Inferior parietal cortex (tissue), 1 donor: ENCODE measurements at regions not wholly inside any gene's neighbourhood (a gene's known extent, or its start where the extent isn't known, plus 50 kb on each side); places are given as distances from the start of the nearest gene placed in this dataset.

Source experiments
- DNase-seq: peaks from one replicate; pipeline ENCODE4 v3.0.0-alpha.2; 2016; ENCODE audit errors: extremely low spot score

DNA sequence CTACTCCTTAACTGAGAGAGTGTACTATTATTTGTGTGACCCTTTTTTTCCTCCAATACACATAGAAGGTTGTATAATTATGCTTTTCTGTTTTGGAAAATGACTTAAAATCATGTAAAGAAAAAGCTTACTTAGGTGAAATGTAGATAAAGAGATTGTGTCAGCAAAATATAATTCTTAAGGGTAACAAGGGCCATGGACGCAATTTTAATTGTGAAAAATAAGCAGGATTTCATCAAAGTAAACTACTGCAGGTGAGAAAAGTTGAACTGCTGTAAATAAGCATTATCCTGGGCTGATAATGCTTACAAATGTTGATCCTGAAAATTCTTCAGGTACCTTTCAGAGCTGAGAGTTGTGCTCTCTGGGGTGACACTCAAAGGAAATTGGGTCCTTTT lies 141.5 kb downstream of the RPIA start:
- no peak for DNase-seq

DNA sequence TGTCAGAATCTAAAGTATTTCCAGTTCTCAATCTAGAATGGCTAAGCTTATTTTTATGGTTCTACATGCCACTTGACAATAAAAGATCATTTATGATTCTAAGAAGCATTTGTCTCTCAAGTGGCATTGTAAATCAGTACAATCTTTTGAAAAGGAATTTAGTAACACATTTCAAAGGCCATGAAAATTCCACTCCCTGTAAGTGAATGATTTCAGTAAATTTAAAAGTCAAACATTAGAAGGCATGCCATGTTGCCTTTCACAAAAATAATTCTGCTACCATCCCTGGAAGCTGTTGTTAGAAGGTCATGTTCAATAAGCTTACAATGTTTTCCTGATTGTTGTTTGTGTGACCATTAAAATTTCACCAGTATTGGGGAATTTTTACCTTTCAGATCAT lies 142.9 kb downstream of the RPIA start:
- DNase-seq, result no peak

DNA sequence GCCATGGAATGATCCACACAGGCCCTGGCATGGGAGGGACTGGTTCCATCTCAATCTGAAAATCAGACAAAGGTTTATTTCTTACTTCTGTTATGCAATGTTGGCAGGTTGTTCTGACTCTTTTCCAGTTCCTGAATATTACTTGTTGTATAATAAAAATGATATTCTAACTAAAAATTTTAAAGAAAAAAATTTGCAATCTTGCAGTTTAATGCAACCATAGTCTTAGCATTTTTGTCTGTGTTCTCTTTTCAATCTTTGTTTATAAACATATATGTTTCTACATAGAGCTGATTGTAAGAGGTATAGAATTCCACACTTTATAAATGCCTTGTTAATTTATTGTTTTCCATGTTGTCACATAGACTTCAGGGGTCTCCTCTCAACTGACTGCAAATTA lies 143.4 kb downstream of the RPIA start:
- no peak for DNase-seq

DNA sequence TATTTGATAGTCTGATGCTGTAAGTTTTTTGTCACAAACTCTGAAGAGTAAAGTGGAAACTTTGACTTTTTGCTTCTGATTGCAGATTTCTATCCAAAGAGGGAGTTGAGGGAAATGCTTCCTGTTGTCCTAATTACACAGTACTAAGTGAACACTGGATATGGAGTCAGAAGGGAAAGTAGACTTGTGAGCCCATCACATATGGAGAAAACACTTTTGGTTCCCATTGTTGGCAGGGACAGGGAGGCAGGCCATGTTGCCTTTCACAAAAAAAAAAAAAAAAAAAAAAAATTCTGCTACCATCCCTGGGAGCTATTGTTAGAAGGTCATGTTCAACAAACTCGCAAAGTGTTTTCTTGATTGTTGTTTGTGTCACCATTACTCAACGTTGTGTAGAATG lies 144.3 kb downstream of the RPIA start:
- DNase-seq, result no peak

DNA sequence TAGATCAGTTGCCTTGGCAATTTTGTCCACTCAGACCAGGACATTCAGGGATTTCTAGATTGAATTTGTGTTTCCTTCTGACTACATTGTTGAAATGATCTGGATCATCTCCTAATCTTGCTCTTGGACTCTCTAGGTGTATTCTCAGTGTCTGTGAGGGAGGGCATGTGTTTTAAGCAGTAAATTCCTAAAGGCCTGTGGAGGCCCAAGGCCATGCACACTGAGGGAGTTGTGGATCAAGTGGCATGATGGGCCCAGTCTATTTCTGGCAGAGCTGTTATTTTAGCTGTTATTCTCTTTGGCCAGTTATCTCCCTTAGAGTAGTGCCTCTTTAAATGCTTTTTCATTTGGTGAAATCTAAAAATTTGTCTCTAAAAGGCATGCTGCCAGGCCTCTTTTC lies 144.9 kb downstream of the RPIA start:
- no peak for DNase-seq

DNA sequence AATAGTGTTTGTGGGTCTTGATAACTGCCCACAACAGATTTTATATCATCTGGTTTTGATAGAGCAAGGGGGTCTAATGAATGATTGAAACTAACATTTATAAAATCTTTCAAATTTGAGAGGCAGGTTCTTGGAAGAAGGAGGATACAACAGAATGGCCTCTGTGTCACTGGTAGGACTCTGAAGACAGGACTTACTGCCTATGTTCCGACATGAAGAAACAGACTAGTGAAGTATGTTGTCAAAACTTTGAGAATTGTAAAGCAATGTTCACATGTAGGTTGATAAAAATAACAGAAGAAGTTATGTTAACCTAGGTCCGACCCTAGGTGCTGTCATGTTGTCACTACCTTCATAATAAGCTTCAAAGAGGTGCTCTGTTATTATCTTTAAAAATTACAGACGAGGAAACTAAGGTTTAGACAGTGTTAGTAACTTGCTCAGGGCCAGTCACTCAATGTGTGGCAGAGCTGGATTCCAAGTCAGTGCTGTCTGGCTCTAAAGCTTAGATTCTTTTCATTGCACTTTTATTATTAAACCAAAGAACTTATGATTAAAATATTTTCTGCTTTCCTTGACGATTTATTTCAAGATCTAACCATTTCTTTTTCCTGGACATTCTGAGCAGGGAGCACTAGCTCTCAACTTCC lies 146.2 kb downstream of the RPIA start:
- no peak for DNase-seq

DNA sequence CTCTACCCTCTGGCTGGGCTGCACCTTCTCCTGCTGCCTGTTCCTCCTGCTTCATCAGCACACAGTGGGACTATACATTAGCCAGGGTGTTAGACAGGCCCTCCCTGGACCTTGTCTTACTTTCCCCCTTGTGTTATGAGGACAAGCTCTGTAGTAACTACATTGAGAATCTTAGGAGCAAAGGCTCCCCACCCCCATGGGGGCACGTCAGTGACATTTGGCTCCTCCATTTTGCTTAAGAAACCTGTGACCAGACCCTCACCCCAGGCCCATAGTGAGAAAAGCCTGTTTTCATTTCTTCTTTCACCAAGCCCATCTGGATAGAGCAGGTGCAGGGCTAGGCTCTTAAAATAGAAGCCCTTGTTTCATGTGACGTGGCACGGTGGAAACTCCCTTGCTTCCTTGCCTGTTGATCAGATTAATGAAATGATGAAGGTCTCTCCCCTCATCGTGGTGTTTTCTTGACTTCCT lies 146.7 kb downstream of the RPIA start:
- DNase-seq, result no peak

DNA sequence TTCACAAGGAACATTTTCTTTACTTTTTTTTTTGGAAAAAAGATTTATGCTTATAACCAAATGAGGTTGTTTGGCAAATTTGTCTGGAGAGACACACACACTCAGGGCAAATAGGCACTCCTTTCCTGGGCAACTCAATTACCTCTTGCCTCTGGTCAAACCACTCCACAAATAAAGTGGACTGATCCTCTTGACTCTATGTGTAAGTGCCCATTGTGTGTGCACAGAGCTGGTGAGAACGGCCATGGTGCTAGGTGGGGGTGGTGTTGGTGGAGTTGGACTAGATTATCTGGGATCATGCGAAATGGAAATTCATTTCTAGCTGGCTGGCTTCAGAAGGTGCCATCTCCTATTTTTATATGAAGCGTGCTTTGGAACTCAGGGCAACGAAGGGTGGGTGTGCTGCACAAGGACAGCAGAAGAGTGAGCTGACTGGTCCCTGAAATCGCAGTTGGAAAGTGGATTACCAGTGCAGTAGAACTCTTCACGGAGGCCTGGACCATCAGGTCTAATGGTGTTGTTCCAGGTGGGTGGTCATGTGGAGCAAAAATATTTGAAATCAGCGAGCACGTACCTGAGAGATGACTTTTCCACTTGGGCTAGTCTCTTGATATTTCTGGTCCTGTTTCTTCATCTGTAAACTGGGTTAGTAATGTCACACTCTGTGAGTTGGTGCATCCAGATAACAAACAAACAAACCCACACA lies 149.9 kb downstream of the RPIA start:
- no peak for DNase-seq

DNA sequence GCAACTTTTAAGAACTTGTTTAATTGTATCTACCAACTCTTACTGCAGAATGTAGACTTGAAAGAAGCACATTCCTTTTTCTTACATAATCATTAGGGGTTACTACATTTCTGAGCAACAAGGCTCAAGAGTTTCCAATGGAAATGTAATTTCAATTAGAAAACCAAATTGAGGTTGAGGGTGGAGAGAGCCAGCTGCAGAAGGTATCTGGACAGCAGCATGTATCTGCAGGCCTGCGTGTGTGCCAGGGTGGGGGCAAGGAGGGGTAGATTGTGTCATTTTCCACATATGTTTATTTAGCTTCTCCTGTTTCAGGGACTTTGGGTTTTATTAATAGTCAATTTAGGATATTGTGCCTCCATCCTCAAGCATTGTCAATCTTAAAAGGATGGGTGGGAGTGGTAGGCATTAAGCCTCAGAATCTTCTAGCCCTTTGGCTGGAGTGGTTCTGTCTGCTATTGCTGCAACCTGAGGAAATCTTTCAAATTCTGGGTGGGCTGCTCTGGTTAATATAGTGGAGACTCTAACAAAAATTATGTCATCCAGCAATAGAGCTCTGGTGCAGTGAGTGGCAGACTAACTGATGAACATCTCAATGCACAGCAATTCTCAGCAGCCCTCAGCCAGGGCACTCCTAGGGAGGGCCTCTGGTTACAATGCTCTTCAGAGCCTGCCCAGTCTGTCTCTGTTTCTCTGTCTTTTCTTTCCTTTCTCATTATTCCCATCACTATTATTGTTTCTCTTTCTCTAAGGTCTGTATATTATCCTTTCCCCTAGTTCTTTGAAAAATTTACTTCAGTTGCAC lies 151.4 kb downstream of the RPIA start:
- DNase-seq, result no peak

DNA sequence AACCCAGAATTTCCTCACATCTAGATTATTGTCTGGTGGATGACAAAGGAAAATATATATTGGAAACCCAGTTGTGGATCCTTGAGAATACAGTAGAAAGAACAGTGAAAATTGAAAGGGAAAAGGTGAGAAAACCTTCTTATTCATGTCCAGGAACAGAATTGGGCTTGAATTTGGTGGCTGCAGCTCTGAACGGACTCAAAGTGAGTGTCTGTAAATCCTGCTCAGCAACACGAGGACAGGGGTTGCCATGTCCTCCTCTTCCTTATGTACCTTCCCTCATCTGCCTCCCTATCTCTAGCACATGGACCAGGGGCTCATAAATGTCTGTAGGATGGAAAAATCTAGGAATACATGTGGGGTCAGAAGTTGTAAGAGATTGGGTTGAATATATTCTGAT lies 152.2 kb downstream of the RPIA start:
- no peak for DNase-seq

DNA sequence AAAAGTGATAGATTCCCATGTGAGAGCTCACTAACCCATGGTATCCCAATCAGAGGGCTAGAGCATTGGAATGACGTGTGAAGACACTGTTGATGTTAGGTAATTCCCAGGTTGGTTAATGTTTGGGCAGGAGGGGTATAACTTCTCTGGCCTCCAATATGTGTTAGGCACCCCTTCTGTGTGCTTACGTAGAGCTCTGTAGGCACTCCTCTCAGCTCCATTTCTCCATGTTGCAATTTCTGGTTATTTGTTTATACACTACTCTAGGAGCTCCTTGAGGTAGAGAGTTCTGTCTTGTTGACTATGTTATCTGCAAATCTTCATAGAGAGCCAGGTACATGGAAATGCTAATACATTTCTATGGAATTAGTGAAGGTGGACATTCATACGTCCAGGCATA lies 153.5 kb downstream of the RPIA start:
- no peak for DNase-seq

DNA sequence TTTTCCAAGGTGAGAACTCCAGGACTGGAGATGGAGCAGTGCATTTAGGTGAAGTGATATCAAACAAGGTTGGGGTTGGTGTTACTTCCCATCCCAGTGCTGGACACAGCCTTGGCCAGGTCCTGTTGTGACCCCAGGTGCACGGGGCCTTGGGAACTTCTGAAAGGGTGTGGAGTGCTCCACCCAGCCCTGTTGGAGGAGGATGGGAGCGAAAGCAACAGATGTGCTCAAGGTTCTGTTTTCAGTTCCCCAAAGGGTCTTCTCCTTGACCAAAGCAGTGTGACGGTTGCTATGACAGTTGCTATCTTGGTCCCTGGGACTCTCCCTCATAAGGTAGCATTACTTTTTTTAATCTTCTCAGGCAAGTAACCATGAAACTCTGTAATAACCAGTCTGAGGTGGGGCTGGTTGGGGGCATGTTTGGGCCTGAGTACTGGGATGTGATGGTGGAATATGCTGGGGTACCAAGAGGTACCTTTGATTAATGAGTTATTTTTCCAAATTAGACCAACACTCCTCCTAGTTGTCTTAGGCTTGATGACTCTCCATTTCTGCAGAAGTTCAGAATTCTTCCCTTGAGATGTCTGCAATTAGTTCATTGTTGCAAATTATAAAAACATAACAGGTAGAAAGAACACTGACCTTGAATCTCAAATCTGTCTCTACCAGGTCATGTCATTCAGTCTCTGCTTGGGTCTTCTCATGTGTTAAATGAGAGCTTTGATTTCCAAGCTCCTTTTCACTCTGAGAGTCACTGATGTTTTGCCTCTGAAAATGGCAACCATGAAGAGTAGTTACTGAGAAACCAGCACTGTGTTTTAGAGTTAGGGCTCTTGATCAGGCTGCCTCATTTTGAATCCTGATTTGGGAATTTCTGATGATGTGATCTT lies 154.5 kb downstream of the RPIA start:
- DNase-seq, result no peak

DNA sequence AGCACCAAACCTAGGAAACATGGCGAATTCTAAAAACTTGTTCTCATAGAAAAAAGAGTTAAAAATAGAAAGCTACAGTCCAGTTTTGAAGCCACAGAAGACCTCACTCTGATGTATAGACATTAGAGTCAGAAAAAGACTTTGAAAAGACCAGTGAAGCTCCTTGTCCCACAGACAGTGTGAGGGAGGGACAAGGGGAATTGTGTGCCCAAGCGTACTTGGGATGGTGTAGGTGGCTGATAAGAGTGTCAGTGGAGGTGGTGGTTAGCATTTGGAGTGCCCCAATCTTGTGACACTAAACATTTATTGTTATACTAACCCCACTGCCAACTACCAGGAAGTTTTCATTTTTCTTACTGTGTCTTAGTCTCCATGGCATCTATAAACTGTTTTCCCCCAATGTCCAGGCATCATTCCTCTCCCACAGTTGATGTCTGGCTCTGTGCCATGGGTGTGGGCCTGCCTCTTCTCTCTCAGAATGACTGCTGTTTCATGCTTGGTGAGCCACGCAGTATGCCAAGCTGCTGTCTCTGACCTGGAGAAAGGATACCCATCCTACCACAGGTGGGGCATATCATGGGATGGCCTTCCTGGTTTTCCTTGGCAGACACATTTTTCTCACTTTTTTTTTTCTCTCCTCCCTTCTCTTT lies 161.4 kb downstream of the RPIA start:
- DNase-seq, result no peak

DNA sequence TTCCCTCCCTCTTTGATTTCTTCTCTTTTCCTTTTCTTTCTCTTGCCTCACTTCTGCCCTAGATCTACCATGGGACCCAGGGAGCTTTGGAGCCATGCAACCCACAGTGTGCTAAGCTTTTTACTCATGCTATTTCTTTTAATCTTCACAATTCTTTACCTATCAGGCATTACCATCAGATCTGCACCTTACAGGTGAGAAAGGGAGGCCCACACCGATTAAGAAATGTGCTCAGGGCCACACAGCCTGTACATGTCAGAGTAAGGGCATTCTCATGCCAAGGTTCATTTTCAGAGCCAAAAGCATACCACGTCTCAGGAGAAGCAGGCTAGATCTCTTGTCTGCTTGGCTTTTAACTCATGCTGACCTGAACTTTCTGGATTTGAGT lies 161.9 kb downstream of the RPIA start:
- no peak for DNase-seq

DNA sequence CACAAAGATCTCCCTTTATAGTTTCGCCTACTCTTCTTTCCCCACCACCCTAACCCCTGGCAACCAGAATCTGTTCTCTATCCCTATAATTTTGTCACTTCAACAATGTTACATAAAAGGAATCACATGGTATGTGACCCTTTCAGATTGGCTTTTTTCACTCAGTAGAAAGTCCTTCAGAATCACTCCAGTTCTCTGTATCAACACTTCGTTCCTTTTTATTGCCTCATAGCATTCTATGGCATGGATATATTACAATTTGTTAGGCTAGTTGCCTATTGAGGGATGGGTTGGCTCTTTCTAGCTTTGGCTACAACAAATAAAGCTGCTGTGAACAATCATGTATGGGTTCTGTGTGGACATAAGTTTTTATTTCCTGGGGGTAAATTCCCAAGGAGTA lies 163.1 kb downstream of the RPIA start:
- DNase-seq, result no peak

DNA sequence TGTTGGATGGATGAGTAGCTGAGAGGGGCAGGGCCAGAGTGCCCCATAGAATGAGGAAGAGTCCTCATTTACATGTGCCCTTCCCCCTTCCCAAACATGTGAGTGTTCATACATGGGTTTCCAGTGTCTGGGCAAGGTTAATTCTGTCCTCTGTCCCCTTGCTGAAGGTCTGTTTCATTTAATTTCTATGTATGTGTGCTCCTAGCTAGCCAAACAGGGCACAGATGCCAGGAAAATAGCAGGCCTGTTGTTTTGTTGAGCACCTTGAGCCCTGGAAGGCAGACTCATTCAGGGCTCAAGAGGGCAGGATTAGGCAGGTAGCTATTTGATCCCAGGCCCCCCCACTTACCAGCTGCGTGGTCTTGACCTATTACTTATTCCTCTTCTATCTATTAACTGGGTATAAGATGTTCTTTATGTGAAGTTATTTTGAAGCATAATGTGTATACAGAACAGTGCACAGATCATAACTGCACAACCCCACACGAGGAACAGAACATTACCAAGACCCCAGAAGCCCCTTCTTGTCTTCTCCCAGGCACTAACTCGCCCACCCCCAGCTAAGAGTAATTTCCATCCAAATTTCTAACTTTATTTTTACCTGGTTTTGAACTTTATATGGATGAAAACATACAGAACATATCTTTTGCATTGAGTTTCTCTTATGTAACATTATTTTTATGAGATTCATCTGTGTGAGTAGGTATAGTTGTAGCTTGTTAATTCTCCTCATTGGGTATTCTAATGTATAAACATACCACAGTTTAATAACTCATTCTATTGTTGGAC lies 164.3 kb downstream of the RPIA start:
- no peak for DNase-seq

DNA sequence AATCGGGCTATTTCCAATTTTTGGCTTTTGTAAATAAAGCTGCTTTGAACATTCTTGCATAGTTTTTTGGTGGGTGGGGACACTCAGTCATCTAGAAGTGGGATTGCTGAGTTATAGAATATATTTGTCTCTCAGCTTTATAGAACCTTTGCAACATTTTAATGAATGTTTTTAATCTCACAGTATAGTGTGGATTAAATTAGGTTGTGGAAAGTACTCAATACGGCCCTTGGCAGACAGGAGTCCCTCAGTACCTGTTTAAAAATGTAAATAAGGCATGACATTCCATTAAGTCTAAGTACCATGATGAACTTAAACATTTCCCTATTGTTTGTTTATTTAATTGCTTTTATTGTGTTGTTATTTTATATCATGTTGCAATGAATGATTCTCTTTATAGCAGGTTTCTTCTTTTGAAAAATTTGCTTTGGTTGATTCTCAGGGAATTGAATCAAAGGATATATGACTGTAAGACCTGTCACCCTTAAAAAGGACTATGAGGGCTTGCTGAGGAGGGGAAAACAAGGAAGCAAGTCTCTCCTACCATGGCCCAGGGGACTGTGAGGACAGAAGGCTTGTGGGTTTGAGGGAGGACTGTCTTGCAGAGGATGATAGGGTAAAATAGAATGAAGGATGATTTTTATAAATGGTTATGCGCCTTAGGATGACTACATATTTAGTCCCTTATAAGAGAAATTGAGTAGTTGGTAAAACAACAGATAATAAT lies 165.1 kb downstream of the RPIA start:
- no peak for DNase-seq

DNA sequence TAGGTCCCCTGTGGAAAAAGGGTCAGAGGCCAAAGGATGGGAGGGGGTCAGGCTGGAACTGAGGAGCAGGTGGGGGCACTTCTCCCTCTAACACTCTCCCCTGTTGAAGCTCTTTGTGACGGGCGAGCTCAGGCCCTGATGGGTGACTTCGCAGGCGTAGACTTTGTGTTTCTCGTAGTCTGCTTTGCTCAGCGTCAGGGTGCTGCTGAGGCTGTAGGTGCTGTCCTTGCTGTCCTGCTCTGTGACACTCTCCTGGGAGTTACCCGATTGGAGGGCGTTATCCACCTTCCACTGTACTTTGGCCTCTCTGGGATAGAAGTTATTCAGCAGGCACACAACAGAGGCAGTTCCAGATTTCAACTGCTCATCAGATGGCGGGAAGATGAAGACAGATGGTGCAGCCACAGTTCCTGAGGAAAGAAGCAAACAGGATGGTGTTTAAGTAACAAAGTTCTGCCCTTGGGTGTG lies 165.8 kb downstream of the RPIA start:
- DNase-seq, result no peak

DNA sequence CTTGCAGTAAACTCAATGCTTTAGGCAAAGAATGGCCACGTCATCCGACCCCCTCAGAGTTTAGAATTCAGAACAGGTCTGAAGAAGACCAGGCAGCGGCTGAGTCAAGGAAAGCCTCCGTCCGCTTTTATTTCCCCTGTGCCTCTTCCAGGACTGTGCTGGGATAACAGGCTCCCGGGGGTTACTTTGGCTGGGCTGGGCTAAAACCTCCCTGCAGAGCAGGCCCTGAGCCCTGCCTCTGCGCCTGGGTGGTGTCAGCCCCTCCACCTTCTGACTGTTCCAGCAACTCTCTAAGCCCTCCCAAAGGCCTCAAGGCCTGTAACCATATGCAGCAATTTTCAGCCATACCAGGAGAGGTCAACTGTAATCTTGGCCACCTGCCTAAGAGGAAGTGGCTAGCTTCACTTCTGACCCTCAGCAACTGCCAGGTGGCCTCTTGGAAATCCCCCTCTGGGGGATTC lies 166.5 kb downstream of the RPIA start:
- no peak for DNase-seq

DNA sequence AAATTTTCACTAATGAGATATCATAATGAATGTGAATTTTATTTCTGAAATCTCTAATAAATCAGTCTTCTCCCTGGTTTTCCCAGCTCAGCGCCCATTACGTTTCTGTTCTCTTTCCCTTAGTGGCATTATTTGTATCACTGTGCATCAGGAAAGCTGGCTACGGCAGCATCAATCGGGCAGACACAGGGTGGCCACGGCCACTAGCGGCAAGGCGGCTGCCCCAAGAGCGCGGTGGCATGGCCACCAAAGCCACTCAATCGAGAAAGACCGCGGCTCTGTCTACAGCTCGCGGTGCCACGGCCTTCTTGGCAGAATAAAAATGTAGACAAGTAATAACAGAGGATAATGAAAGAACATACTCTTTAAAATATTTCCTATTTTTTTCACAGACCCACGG lies 168.0 kb downstream of the RPIA start:
- DNase-seq, result no peak
